Activated CD4-positive, alpha-beta memory T cell treated with anti-CD3 and anti-CD28 coated beads for 36 hours (primary cell): ENCODE measurements at regions not wholly inside any gene's neighbourhood (a gene's known extent, or its start where the extent isn't known, plus 50 kb on each side); places are given as distances from the start of the nearest gene placed in this dataset.

Experiments used
- CTCF ChIA-PET: fragments of 350-600 bp; sonication (Branson Sonifier 250); formaldehyde crosslinking; loops from one replicate; lab custom pipeline; 2021; ENCODE audit warnings: antibody characterized with exemption, inconsistent platforms; lab: Charles Lee
- POLR2A ChIA-PET: fragments of 350-600 bp; sonication (Branson Sonifier 250); formaldehyde crosslinking; loops from one replicate; lab custom pipeline; 2021; ENCODE audit warnings: antibody characterized with exemption; lab: Charles Lee
- DNase-seq: peaks from one replicate; pipeline ENCODE4 v3.0.0-alpha.2; 2020
- H3K27ac Mint-ChIP-seq: one replicate; pipeline ENCODE4 v1.8.0; 2021; ENCODE audit warnings: mixed read lengths
- H3K27me3 Mint-ChIP-seq: one replicate; pipeline ENCODE4 v1.8.0; 2021; ENCODE audit warnings: mixed read lengths
- H3K36me3 Mint-ChIP-seq: one replicate; pipeline ENCODE4 v1.8.0; 2021; ENCODE audit warnings: mixed read lengths
- H3K4me1 Mint-ChIP-seq: one replicate; pipeline ENCODE4 v1.8.0; 2021; ENCODE audit warnings: low read depth, mixed read lengths
- H3K4me3 Mint-ChIP-seq: one replicate; pipeline ENCODE4 v1.8.0; 2021; ENCODE audit warnings: mild to moderate bottlenecking, mixed read lengths
- H3K9me3 Mint-ChIP-seq: one replicate; pipeline ENCODE4 v1.8.0; 2021; ENCODE audit warnings: mixed read lengths
- intact Hi-C: fragments of 100-400 bp; cut with micrococcal nuclease; formaldehyde crosslinking; loops from one replicate; pipeline ENCODE4 v1.15.1; 2023

DNA sequence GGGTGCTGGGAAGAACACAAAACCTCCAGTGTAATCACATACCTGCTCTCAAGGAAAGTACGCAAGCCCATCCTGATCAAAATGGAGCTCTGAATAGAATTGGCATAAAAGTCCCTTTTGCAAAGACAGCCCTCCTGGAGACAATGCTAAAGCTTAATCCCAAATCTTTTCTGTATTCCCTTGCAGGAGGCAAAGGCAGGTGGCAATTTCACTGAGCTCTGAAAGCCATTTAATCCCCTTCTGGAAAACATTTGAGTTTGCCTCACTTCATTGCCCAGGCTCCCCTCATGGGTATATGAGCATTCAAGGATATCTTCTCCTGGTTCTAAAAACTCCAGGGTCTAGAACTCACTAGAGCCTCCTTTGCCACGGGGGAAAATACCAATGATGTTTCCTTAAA, 310.2 kb upstream of the CNR1 start:
- no peak for DNase-seq
- H3K27ac Mint-ChIP-seq = no peak overlapping the region
- peaks cover 13% of the 10 kb centered on the region for H3K27me3 Mint-ChIP-seq
- no peak overlapping the region for H3K4me3 Mint-ChIP-seq
- H3K4me1 Mint-ChIP-seq = no peaks in the 10 kb centered on the region
- intact Hi-C loops = no loop called here
- H3K36me3 Mint-ChIP-seq = no peaks in the 10 kb centered on the region
- CTCF ChIA-PET = no interaction called here
- POLR2A ChIA-PET = no interaction called here
- H3K9me3 Mint-ChIP-seq = no peaks in the 10 kb centered on the region

DNA sequence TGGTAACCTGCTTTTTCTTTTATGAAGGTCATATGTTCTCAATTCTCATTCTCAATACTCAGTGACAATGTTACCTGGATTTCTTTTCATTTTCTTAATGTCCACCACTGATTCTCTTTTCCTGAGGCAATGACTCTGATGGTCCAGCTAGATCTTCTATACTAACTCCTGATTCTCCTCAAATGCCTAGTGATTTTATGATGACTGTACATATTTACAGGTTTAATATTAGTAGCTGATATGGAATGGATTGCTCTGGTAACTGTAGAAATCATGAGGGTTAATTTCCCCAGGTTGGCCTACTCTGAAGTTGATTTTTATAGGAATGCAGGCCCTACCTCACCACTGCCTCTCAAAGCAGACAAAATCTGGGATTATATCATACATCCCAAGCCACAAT, 308.6 kb upstream of the CNR1 start:
- DNase-seq = no peak
- H3K4me1 Mint-ChIP-seq = no peaks in the 10 kb centered on the region
- H3K9me3 Mint-ChIP-seq = no peaks in the 10 kb centered on the region
- intact Hi-C loops = no loop called here
- no peak overlapping the region for H3K27ac Mint-ChIP-seq
- H3K36me3 Mint-ChIP-seq = no peaks in the 10 kb centered on the region
- ChIA-PET CTCF (no interaction called here), POLR2A (no interaction called here)
- peaks cover 13% of the 10 kb centered on the region for H3K27me3 Mint-ChIP-seq
- H3K4me3 Mint-ChIP-seq = no peak overlapping the region

DNA sequence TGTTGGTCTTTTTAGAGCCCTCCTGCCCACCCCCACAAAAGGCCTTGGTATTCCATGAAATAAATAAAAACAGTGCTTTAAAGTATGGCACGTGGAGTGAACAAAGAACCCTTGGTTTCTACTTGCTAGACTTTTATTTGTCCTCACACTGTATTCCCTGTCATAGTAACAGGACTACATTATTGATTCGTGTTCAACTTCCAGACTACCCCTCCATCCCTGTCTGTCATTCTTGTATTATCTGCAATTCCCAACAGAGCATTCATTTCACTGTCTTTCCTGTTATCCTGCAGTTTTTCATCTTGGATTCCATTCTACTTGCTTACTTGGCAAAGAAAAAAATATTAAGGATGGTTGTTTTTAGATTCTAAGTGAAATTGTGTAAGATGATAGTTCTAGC, 307.4 kb upstream of the CNR1 start:
- DNase-seq = no peak
- Mint-ChIP-seq H3K36me3 (no peaks in the 10 kb centered on the region), H3K4me3 (no peak overlapping the region), H3K27ac (no peak overlapping the region), H3K4me1 (no peaks in the 10 kb centered on the region), H3K27me3 (peaks cover 11% of the 10 kb centered on the region), H3K9me3 (no peaks in the 10 kb centered on the region)
- intact Hi-C loops = no loop called here
- ChIA-PET POLR2A (no interaction called here), CTCF (no interaction called here)

DNA sequence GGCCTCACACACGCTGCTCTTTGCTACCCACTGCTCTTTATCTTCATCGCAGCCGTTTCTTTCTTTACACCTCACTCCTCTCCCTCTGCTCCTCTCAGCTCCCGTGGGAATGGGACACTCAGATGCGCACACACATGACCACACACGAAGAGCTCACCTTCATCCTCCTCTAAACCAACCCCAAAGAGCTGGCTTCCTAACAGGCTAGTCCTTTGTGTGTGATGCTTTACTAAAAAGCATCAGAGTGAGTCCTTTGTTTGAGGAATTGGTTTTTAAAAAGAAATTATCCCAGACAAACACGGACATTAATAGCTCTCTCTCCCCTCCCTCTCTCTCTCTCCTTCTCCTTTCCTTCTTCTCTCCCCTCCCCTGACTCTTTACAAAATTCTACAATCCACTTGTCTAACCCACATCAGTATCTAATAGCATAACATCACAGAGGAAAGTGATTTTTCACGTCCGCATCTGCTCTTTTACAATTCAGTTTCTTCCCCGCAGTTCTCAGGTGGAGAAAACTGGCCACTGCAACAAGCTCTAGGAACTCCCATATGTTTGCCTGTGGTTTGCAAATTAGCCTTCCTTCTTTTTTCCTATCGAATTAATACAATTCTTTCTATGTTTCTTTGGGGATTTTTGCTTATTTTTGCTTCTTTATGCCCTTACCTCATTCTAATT, 306.8 kb upstream of the CNR1 start:
- DNase-seq = no peak
- Mint-ChIP-seq H3K9me3 (no peaks in the 10 kb centered on the region), H3K27ac (no peak overlapping the region), H3K4me3 (no peak overlapping the region), H3K36me3 (no peaks in the 10 kb centered on the region), H3K27me3 (peaks cover 6% of the 10 kb centered on the region), H3K4me1 (no peaks in the 10 kb centered on the region)
- POLR2A ChIA-PET = no interaction called here
- CTCF ChIA-PET = no interaction called here
- intact Hi-C loops = no loop called here

DNA sequence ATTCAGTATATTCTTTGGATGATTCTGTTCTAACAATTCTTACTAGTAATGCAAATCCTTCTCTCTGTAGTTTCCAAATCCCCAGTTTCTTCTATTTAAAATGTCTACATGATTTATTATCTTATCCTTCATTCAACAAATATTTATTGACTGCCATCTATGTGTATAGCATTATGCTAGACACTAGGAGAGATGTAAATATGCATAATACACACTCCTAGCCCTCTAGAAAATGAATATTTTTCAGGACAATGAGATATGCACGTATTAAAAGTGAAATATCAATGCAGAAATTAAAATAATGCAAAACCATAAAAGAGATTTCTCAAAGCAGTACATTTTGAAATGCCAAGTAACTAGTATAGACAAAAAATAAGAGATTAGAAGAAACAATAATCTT, 293.5 kb upstream of the CNR1 start:
- Mint-ChIP-seq H3K4me1 (no peaks in the 10 kb centered on the region), H3K36me3 (no peaks in the 10 kb centered on the region), H3K27me3 (peaks cover 7% of the 10 kb centered on the region), H3K4me3 (no peak overlapping the region), H3K9me3 (no peaks in the 10 kb centered on the region), H3K27ac (no peak overlapping the region)
- intact Hi-C loops = no loop called here
- DNase-seq = no peak
- ChIA-PET CTCF (no interaction called here), POLR2A (no interaction called here)

DNA sequence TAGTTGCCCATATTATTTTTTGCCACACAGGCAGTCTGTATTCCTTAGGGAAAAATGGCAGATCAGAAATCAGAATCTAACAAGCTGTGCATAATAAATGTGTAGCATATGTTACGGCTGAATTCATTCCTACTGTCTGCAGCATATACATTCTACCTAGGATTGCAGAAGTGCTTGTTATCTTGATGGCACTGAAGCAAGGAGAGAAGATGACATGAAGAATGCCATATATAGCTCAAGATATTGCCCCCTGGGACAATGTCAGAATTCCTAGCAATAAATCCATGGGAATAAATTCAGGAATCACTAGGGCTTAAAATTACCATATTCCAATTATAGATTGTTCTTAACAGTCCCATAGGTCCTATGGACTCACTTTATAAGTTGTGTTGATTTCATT, 293.0 kb upstream of the CNR1 start:
- peaks cover 7% of the 10 kb centered on the region for H3K27me3 Mint-ChIP-seq
- H3K36me3 Mint-ChIP-seq = no peaks in the 10 kb centered on the region
- intact Hi-C loops = no loop called here
- H3K4me1 Mint-ChIP-seq = no peaks in the 10 kb centered on the region
- DNase-seq = no peak
- CTCF ChIA-PET = no interaction called here
- no peak overlapping the region for H3K27ac Mint-ChIP-seq
- H3K4me3 Mint-ChIP-seq = no peak overlapping the region
- POLR2A ChIA-PET = no interaction called here
- no peaks in the 10 kb centered on the region for H3K9me3 Mint-ChIP-seq

DNA sequence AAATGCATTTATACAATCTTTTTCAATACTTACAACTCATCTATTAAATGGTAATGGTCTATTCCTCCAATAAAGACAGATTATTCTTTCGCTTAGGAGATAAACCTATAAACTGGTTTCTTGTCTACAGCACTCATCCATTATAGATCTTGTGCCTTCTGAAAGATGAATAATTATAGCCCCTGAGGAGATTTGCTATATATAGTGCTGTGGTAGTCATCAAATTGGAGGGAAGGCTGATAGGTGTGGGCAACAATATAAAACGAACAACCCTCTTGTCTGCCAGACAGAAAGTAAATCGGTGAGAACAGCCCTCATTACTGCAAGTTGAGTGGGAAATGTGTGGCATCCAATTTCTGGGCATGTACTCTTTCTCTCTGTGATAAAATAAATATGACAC, 292.5 kb upstream of the CNR1 start:
- Mint-ChIP-seq H3K4me1 (no peaks in the 10 kb centered on the region), H3K4me3 (no peak overlapping the region), H3K9me3 (no peaks in the 10 kb centered on the region), H3K27me3 (peaks cover 7% of the 10 kb centered on the region), H3K36me3 (no peaks in the 10 kb centered on the region), H3K27ac (no peak overlapping the region)
- ChIA-PET CTCF (no interaction called here), POLR2A (no interaction called here)
- no peak for DNase-seq
- intact Hi-C loops = no loop called here

DNA sequence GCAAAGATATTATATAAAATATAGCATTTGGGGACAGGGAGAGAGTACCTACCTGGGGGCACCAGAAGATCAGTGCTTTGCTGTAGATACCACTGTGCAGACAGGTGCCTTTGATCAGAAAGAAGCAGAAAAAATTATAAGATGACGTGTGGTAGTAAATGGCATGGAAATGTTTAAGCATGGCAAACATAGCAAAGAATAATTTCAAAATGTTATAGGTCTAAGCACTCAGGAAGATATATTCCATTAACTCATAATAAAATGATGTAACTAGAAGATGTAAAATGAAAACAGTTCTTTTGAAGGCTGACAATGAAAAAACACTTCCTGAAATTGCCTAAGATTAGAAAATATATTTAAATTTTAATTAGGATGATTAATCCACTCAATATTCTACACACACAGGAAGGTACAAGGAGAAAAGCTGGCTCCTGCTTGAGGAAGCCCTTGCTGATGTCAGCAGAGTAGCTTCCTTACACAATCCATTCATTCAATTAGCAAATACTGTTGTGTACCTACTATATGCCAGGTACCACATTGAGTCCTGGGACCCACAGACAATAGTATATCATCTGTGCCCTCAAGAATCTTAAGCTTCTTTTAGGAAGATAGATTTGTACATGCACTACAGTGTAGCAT, 290.2 kb upstream of the CNR1 start:
- H3K9me3 Mint-ChIP-seq = no peaks in the 10 kb centered on the region
- DNase-seq = no peak
- H3K4me1 Mint-ChIP-seq = no peaks in the 10 kb centered on the region
- H3K36me3 Mint-ChIP-seq = no peaks in the 10 kb centered on the region
- CTCF ChIA-PET = no interaction called here
- intact Hi-C loops = no loop called here
- no peak overlapping the region for H3K4me3 Mint-ChIP-seq
- H3K27ac Mint-ChIP-seq = no peak overlapping the region
- POLR2A ChIA-PET = no interaction called here
- peaks cover 5% of the 10 kb centered on the region for H3K27me3 Mint-ChIP-seq

DNA sequence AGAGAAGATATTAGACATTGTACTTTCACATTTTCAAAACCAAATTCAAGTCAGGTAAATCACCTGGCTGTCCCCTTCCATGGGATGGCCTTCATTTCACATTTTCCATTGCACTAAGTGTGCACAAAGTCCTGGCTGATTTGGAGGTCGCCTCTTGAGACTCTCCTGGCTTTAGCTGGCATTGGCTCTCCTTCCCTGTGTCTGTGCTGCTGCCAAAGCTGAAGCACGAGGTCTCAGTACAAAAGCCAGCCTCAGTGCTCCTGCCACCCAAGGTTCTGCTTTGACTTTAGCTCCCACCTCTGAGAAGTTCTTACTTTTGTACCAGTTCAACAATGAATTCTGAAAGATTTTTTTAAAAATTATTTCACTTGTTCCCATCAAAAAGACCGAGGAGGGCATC, 289.2 kb upstream of the CNR1 start:
- intact Hi-C loops = no loop called here
- H3K4me1 Mint-ChIP-seq = no peaks in the 10 kb centered on the region
- ChIA-PET CTCF (no interaction called here), POLR2A (no interaction called here)
- H3K9me3 Mint-ChIP-seq = no peaks in the 10 kb centered on the region
- no peak for DNase-seq
- no peak overlapping the region for H3K4me3 Mint-ChIP-seq
- peaks cover 10% of the 10 kb centered on the region for H3K27me3 Mint-ChIP-seq
- H3K27ac Mint-ChIP-seq = no peak overlapping the region
- H3K36me3 Mint-ChIP-seq = no peaks in the 10 kb centered on the region

DNA sequence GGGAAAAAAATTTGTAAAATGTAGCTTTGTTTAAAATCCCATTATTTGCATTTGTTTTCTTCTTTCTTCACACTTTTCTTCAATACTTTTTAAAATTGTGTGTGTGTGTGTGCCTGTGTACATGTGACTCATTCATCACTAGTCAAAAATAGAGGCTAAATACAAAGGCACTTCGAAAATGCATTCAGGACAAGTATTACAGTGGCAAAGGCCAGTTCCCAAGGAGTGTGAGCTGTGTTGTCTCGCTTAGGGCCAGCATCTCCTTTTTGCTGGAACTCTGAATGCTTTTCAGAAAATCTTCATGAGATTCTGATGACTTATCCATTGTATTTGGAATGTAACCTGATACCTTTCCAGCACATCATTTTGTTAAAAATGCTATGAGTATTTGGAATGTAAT, 288.5 kb upstream of the CNR1 start:
- CTCF ChIA-PET = interaction anchor here (0.8 kb wide), 1 partner anchor 39 kb away, joined by 3 read pairs; no protein-coding TSS in a partner anchor
- Mint-ChIP-seq H3K36me3 (no peaks in the 10 kb centered on the region), H3K27ac (no peak overlapping the region), H3K4me3 (no peak overlapping the region), H3K4me1 (no peaks in the 10 kb centered on the region), H3K9me3 (no peaks in the 10 kb centered on the region), H3K27me3 (peaks cover 13% of the 10 kb centered on the region)
- intact Hi-C loops = no loop called here
- DNase-seq = no peak
- POLR2A ChIA-PET = no interaction called here

DNA sequence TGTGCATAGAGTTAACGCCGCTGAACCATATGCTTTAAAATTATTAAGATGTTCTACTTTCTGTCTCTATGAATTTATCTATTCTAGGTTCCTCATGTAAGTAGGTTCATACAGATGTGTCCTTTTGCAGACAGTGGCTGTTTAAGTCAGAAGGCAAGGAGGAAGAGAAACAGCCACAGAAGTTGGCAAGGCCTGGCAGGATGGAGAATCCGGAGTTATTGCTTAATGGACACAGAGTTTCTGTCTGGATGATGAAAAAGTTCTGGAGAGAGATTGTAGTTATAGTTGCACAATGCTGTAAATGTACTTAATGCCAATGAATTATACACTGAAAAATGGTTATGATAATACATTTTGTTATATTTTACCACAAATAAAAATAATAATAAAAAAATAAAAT, 283.6 kb upstream of the CNR1 start:
- Mint-ChIP-seq H3K27ac (no peak overlapping the region), H3K36me3 (no peaks in the 10 kb centered on the region), H3K4me3 (no peak overlapping the region), H3K27me3 (peaks cover 11% of the 10 kb centered on the region), H3K9me3 (no peaks in the 10 kb centered on the region), H3K4me1 (no peaks in the 10 kb centered on the region)
- intact Hi-C loops = no loop called here
- ChIA-PET CTCF (no interaction called here), POLR2A (no interaction called here)
- no peak for DNase-seq

DNA sequence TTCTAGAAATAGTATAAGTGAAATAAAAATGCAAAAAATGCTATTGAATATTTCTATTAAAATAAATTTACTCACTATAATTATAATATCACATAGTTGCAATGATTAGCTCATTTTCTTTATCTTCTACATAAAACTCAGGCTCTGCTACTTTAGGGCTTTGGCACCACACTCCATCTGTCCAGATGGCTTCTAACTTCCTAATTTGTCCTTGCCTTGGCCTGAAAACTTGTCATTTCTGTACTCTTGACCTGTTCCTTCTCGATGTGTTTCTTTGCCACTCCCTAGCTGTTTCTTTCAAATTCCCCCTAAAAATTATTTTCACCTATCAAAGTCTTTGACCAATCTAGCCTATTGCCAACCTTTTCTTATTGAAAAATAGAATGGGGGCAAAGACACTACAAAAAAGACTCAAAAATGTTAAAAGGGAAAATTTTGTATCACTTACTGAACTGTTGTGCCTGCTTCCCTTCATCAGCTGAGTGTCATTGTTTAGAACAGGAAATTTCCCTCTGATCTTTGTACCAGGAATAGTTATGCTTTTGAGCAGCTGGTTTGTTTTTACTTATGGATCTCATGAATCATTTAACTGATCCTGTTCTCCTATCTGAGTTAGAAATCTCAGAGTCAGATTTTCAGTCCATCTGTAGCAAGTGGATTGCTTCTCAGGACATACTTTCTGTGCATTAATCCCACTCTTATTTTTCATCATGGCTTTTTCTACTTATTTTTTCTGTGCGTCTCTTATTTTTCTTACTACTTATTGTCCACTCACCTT, 279.2 kb upstream of the CNR1 start:
- ChIA-PET POLR2A (no interaction called here), CTCF (interaction anchor here (0.6 kb wide), 1 partner anchor 386 kb away, joined by 3 read pairs; no protein-coding TSS in a partner anchor)
- no peaks in the 10 kb centered on the region for H3K36me3 Mint-ChIP-seq
- DNase-seq = no peak
- H3K27ac Mint-ChIP-seq = no peak overlapping the region
- H3K9me3 Mint-ChIP-seq = no peaks in the 10 kb centered on the region
- no peaks in the 10 kb centered on the region for H3K4me1 Mint-ChIP-seq
- intact Hi-C loops = no loop called here
- no peak overlapping the region for H3K4me3 Mint-ChIP-seq
- H3K27me3 Mint-ChIP-seq = peaks cover 6% of the 10 kb centered on the region
